Glutamatergic neuron (in vitro differentiated cells): ENCODE measurements at regions not wholly inside any gene's neighbourhood (a gene's known extent, or its start where the extent isn't known, plus 50 kb on each side); places are given as distances from the start of the nearest gene placed in this dataset.

Experiments used
- DNase-seq: peaks from one replicate; pipeline ENCODE4 v3.0.0; 2022
- H3K27ac Mint-ChIP-seq: one replicate; pipeline ENCODE4 v1.8.0; 2020; ENCODE audit warnings: mild to moderate bottlenecking, mixed read lengths, inconsistent platforms; ENCODE audit not compliant: unreplicated experiment
- H3K27me3 Mint-ChIP-seq: one replicate; pipeline ENCODE4 v1.8.0; 2020; ENCODE audit warnings: mild to moderate bottlenecking, moderate library complexity, mixed read lengths, inconsistent platforms; ENCODE audit not compliant: unreplicated experiment
- H3K36me3 Mint-ChIP-seq: one replicate; pipeline ENCODE4 v1.8.0; 2020; ENCODE audit warnings: mild to moderate bottlenecking, mixed read lengths, inconsistent platforms; ENCODE audit not compliant: unreplicated experiment
- H3K4me1 Mint-ChIP-seq: one replicate; pipeline ENCODE4 v1.8.0; 2020; ENCODE audit warnings: mild to moderate bottlenecking, low read depth, mixed read lengths, inconsistent platforms; ENCODE audit not compliant: unreplicated experiment
- H3K4me3 Mint-ChIP-seq: one replicate; pipeline ENCODE4 v1.8.0; 2020; ENCODE audit warnings: mild to moderate bottlenecking, mixed read lengths, inconsistent platforms; ENCODE audit not compliant: unreplicated experiment
- H3K9me3 Mint-ChIP-seq: one replicate; pipeline ENCODE4 v1.8.0; 2020; ENCODE audit warnings: mild to moderate bottlenecking, moderate library complexity, mixed read lengths, inconsistent platforms; ENCODE audit not compliant: unreplicated experiment
- CTCF ChIP-seq: fragments of 200-600 bp; sonication (generic); IDR thresholded peaks from one replicate; pipeline ENCODE4 v1.5.0; 2021; ENCODE audit not compliant: partially characterized antibody, unreplicated experiment

- Mint-ChIP-seq H3K27me3 (no peaks in the 10 kb centered on the region), H3K9me3 (peaks cover 2% of the 10 kb centered on the region), H3K4me1 (no peaks in the 10 kb centered on the region), H3K4me3 (no peak overlapping the region), H3K36me3 (peaks cover 5% of the 10 kb centered on the region), H3K27ac (no peak overlapping the region)
- no peak for DNase-seq
- no peak for TF ChIP-seq CTCF
Measured at GRCh38 chr13:44064357-44064756, 184.7 kb downstream of the LACC1 start.

GRCh38 chr13:44068169-44068568 is 188.5 kb downstream of the LACC1 start:
- Mint-ChIP-seq H3K4me1 (no peaks in the 10 kb centered on the region), H3K4me3 (no peak overlapping the region), H3K9me3 (peaks cover 2% of the 10 kb centered on the region), H3K27me3 (no peaks in the 10 kb centered on the region), H3K36me3 (peaks cover 9% of the 10 kb centered on the region), H3K27ac (no peak overlapping the region)
- no peak for TF ChIP-seq CTCF
- DNase-seq, result no peak

DNA sequence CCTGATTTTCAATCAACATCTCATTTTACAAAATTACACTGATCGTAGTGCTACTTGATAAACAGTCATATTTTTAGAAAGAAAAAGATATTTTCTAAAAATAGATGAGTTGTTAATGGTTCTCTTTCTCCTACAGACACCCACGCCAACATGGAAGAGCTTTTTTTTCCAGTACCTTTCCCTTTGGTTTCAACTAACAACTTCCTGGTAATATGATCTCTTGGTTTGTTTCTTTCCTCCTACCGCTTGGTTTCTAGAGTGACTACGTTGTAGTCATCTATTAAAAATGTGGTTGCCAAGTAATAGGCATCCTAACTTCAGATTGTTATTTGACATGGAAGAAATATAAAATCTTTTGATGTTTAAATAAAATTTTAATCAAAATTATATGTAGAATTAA is 189.0 kb downstream of the LACC1 start:
- no peak for TF ChIP-seq CTCF
- Mint-ChIP-seq H3K36me3 (peaks cover 9% of the 10 kb centered on the region), H3K27me3 (no peaks in the 10 kb centered on the region), H3K4me1 (no peaks in the 10 kb centered on the region), H3K4me3 (no peak overlapping the region), H3K9me3 (peaks cover 2% of the 10 kb centered on the region), H3K27ac (no peak overlapping the region)
- DNase-seq, result no peak

- no peak for DNase-seq
- Mint-ChIP-seq H3K4me1 (no peaks in the 10 kb centered on the region), H3K36me3 (peaks cover 4% of the 10 kb centered on the region), H3K27ac (no peak overlapping the region), H3K4me3 (no peak overlapping the region), H3K27me3 (no peaks in the 10 kb centered on the region), H3K9me3 (peaks cover 2% of the 10 kb centered on the region)
- no peak for TF ChIP-seq CTCF
Measured at GRCh38 chr13:44072536-44072935, 192.8 kb downstream of the LACC1 start.

GRCh38 chr13:44074611-44075010 is 194.9 kb downstream of the LACC1 start:
- peaks cover 9% of the 10 kb centered on the region for H3K4me1 Mint-ChIP-seq
- no peak for DNase-seq
- H3K27ac Mint-ChIP-seq, result no peak overlapping the region
- H3K4me3 Mint-ChIP-seq, result no peak overlapping the region
- TF ChIP-seq CTCF, result no peak
- peaks cover 4% of the 10 kb centered on the region for H3K36me3 Mint-ChIP-seq
- no peaks in the 10 kb centered on the region for H3K27me3 Mint-ChIP-seq
- peaks cover 2% of the 10 kb centered on the region for H3K9me3 Mint-ChIP-seq
